ENCODE measurements at regions not wholly inside any gene's neighbourhood (a gene's known extent, or its start where the extent isn't known, plus 50 kb on each side); places are given as distances from the start of the nearest gene placed in this dataset.

DNA sequence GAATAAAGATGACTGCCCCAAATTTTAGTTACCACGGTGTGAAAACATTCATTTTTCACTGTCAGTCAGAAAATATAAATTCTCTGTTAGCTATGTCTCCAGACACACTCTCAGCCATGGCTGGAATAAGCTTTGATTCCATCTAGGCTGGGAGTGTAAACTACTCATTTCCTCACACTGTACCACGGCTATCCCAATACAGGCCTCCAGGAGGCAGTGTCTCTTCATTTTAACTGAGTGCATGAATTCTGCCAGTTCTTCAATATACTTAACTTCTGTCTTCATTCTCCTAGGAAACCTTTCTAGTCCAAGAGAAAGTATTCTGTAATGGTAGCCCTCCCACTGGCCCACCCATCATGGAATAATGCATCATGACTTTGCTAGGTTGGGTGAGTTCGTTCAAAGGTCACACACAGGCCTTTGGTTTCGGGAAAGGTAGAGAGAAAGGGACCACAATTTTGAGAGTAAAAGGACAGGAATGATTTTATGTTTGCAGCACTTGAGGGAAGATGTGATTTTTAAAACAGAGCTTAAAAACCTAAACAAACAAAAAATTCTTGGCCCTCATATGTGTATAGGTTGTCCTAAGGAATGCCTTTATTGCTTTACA, 381.1 kb downstream of the SEC23A start:
- DNase-seq (peak; percentile 56), ATAC-seq (peak; percentile 64)
- peaks cover 2% of the 10 kb centered on the region for H3K27me3 Mint-ChIP-seq (ENCODE audit: low read depth)
- no peaks in the 10 kb centered on the region for H3K4me1 Mint-ChIP-seq (ENCODE audit: low read depth)
- H3K27ac Mint-ChIP-seq = no peak overlapping the region
- H3K9me3 Mint-ChIP-seq (ENCODE audit: insufficient read depth) = no peaks in the 10 kb centered on the region
- POLR2A ChIA-PET = no interaction called here
- CTCF ChIA-PET = interaction anchor here (0.6 to 1.9 kb wide), 3 partner anchors 9 to 294 kb away, joined by 3 to 7 read pairs (median 6); no protein-coding TSS in a partner anchor
- H3K36me3 Mint-ChIP-seq (ENCODE audit: low read depth) = no peaks in the 10 kb centered on the region
- no peak overlapping the region for H3K4me3 Mint-ChIP-seq

DNA sequence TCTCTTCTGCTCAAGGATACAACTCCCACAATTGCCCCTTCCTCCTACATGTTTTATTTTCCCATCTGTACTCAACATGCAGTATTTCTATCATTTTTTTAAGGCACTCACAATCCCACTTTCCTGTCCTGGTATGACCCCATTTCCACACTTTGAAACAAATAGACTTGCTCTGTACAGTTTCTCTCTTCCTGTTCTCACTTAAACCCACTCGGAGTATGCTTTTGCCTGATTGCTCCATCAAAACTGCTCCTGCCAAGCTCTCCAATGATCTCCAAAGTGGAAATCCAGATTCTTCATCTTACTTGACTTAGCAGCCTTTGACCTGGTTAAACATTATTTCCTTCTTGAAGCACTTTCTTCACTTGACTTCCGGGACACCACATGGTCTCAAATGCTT, 384.5 kb downstream of the SEC23A start:
- CTCF ChIA-PET = interaction anchor here (0.9 kb wide), 1 partner anchor 297 kb away, joined by 4 read pairs; no protein-coding TSS in a partner anchor
- H3K9me3 Mint-ChIP-seq (ENCODE audit: insufficient read depth) = no peaks in the 10 kb centered on the region
- no peak for ATAC-seq

DNA sequence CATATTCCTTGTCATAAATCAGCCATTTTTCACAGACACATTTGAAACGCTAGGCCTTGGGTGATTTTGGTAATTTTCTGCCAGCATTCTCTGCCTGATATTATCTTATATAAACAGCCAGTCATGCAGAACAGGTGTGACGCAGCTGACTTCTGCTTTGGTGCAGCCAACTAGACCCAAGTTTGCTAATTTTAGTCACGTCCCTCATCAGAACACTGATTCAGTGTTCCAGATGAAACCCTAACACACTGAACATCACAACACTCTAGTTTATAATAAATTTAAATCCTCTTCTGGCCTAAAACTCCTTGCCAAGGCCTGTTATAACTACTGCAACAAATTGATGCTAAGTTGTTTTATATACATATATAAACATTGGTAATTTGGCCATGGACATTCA, 386.1 kb downstream of the SEC23A start:
- H3K27ac Mint-ChIP-seq = no peak overlapping the region
- no peaks in the 10 kb centered on the region for H3K9me3 Mint-ChIP-seq (ENCODE audit: insufficient read depth)
- CTCF ChIA-PET = no interaction called here
- POLR2A ChIA-PET = no interaction called here
- H3K4me1 Mint-ChIP-seq (ENCODE audit: low read depth) = no peaks in the 10 kb centered on the region
- H3K4me3 Mint-ChIP-seq = no peak overlapping the region
- ATAC-seq = no peak
- DNase-seq = no peak
- H3K36me3 Mint-ChIP-seq (ENCODE audit: low read depth) = no peaks in the 10 kb centered on the region
- H3K27me3 Mint-ChIP-seq (ENCODE audit: low read depth) = no peaks in the 10 kb centered on the region

More for the DNA sequence above, 384.5 kb downstream of the SEC23A start:
- Mint-ChIP-seq H3K4me3 (no peak overlapping the region), H3K36me3 (ENCODE audit: low read depth) (no peaks in the 10 kb centered on the region), H3K27ac (no peak overlapping the region), H3K27me3 (ENCODE audit: low read depth) (peaks cover 2% of the 10 kb centered on the region), H3K4me1 (ENCODE audit: low read depth) (no peaks in the 10 kb centered on the region)
- no peak for DNase-seq
- POLR2A ChIA-PET = no interaction called here

DNA sequence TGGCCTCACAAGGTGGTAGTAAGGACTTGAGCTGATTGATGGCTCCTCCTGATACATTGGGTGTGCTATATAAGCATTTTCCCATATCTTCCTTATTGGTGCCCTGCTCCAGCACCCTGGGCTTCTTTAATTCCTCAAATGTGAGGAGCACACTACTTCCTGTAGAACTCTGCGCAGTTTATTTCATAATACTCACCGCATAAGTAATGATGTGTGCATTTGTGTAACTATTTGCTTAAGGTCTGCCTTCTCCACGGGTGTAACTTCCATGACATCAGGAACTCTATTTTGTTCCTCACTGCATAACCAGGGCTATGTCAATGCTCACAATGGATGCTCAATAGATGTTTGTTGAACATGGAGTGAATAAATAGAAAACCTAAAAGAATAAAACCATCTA, 392.2 kb downstream of the SEC23A start:
- Mint-ChIP-seq H3K4me3 (no peak overlapping the region), H3K9me3 (ENCODE audit: insufficient read depth) (no peaks in the 10 kb centered on the region), H3K36me3 (ENCODE audit: low read depth) (no peaks in the 10 kb centered on the region), H3K27me3 (ENCODE audit: low read depth) (peaks cover 2% of the 10 kb centered on the region), H3K4me1 (ENCODE audit: low read depth) (no peaks in the 10 kb centered on the region), H3K27ac (no peak overlapping the region)
- CTCF ChIA-PET = no interaction called here
- ATAC-seq (no peak), DNase-seq (no peak)
- POLR2A ChIA-PET = no interaction called here

DNA sequence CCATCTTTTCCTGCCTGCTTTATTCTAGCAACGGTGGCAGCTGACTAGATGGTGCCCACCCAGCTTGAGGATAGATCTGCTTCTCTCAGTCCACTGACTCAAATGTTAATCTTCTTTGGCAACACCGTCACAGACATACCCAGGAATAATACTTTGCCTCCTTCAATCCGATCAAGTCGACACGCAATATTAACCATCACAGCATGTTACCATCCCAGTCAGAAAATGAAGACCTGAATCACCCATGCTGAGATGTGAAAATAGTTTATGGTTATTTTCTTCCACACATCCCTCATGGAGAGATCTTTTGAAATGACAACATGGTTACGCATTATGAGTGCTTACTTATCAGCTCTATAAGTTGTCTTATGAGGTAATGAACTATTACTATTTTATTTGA, 392.8 kb downstream of the SEC23A start:
- H3K27ac Mint-ChIP-seq = no peak overlapping the region
- ATAC-seq (no peak), DNase-seq (no peak)
- CTCF ChIA-PET = no interaction called here
- peaks cover 2% of the 10 kb centered on the region for H3K27me3 Mint-ChIP-seq (ENCODE audit: low read depth)
- POLR2A ChIA-PET = no interaction called here
- no peaks in the 10 kb centered on the region for H3K36me3 Mint-ChIP-seq (ENCODE audit: low read depth)
- H3K4me1 Mint-ChIP-seq (ENCODE audit: low read depth) = no peaks in the 10 kb centered on the region
- H3K9me3 Mint-ChIP-seq (ENCODE audit: insufficient read depth) = no peaks in the 10 kb centered on the region
- no peak overlapping the region for H3K4me3 Mint-ChIP-seq

DNA sequence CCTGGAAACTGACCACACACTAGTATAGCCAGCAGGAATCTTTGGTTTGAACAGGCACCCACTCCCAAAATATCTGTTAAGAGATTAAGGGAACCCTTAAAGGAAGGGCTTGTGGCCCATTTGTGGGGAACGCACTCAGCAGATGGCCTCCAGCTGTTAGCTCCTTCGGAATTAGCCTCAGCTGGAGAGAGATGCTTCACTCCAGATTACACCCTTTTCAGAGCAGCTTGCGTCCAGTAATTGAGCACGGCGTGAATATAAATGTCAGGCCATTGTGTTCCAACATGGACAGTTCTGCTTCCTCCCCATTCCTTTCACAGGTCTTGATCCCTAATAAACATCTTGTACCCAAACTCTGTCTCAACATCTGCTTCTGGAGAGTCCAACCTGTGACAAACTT, 397.8 kb downstream of the SEC23A start:
- Mint-ChIP-seq H3K36me3 (ENCODE audit: low read depth) (no peaks in the 10 kb centered on the region), H3K4me1 (ENCODE audit: low read depth) (no peaks in the 10 kb centered on the region), H3K9me3 (ENCODE audit: insufficient read depth) (no peaks in the 10 kb centered on the region), H3K4me3 (no peak overlapping the region), H3K27ac (no peak overlapping the region), H3K27me3 (ENCODE audit: low read depth) (peaks cover 2% of the 10 kb centered on the region)
- no peak for DNase-seq
- CTCF ChIA-PET = no interaction called here
- ATAC-seq = no peak
- POLR2A ChIA-PET = no interaction called here

DNA sequence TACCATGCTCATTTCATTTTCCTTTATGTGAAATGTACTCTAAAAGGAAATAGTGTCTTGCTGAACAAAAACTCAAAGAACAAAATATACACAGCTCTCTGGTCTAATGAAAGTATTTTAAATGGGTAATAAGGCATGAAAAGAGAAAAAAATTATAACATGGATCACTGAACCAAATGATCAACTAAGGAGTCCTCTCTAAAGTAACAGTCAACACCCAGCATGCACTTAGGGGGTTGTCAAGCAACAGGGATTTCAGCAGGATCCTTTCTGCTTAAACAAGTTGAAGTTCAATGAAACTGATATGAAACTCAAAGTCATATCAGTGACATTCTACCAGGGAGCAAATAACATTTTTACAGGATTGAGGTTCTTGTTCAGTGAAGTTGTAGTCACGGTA, 398.8 kb downstream of the SEC23A start:
- no peaks in the 10 kb centered on the region for H3K9me3 Mint-ChIP-seq (ENCODE audit: insufficient read depth)
- no peaks in the 10 kb centered on the region for H3K36me3 Mint-ChIP-seq (ENCODE audit: low read depth)
- POLR2A ChIA-PET = no interaction called here
- H3K27me3 Mint-ChIP-seq (ENCODE audit: low read depth) = peaks cover 2% of the 10 kb centered on the region
- peaks cover 9% of the 10 kb centered on the region for H3K4me1 Mint-ChIP-seq (ENCODE audit: low read depth)
- ATAC-seq (no peak), DNase-seq (no peak)
- CTCF ChIA-PET = no interaction called here
- H3K4me3 Mint-ChIP-seq = no peak overlapping the region
- no peak overlapping the region for H3K27ac Mint-ChIP-seq

DNA sequence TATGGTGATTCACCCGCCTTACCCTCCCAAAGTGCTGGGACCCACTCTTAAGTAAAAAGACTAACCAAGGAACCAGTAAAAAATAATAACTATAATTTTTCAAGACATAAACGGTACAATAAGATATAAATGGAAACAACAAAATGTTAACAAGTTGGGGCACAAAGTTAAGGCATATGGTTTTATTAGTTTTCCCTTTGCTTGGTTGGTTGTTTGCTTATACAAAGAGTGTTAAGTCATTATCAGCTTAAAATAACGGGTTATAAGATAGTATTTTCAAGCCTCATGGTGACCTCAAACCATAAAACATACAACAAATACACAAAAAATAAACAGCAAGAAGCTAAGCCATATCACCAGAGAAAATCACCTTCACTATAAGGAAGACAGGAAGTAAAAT, 406.1 kb downstream of the SEC23A start:
- ChIA-PET CTCF (no interaction called here), POLR2A (no interaction called here)
- H3K27me3 Mint-ChIP-seq (ENCODE audit: low read depth) = no peaks in the 10 kb centered on the region
- no peak overlapping the region for H3K27ac Mint-ChIP-seq
- no peak overlapping the region for H3K4me3 Mint-ChIP-seq
- H3K4me1 Mint-ChIP-seq (ENCODE audit: low read depth) = peaks cover 11% of the 10 kb centered on the region
- ATAC-seq = no peak
- no peaks in the 10 kb centered on the region for H3K9me3 Mint-ChIP-seq (ENCODE audit: insufficient read depth)
- H3K36me3 Mint-ChIP-seq (ENCODE audit: low read depth) = no peaks in the 10 kb centered on the region
- no peak for DNase-seq

DNA sequence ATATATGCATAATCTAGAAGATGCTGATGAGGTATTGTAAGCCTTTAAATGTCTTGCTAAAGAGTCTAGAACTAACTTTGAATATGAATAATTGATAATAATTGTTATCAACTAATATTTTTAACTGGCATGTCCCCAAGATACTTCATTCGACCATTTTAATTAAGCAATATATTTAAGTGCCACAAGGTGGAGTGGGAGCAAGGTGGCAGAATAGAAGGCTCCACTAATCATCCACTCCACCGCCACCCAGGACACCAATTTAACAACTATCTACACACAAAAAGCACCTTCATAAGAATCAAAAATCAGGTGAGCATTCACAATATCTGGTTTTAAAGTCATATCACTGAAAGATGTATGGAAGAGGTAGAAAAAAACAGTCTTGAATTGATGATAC, 409.6 kb downstream of the SEC23A start:
- Mint-ChIP-seq H3K4me1 (ENCODE audit: low read depth) (no peaks in the 10 kb centered on the region), H3K9me3 (ENCODE audit: insufficient read depth) (no peaks in the 10 kb centered on the region), H3K27ac (no peak overlapping the region), H3K36me3 (ENCODE audit: low read depth) (no peaks in the 10 kb centered on the region), H3K4me3 (no peak overlapping the region), H3K27me3 (ENCODE audit: low read depth) (no peaks in the 10 kb centered on the region)
- ChIA-PET POLR2A (no interaction called here), CTCF (no interaction called here)
- ATAC-seq (no peak), DNase-seq (no peak)

DNA sequence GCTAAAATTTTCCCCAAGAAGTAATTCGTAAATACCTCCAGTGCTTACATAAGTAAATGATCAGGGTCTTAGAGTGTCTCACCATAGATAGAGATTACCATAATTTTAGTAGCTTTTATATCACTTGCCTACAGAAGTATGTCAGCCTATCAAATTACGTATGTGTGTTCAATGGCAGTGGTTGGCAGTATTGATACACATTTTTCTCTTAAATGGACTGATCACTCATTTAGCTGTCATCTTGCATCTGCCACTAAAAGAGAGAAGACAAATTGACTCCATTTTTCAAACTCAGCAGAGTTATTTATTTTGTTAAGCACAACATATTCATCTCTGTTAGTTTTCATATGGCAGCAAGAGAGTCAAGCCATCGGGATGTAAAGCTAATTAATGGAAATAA, 413.1 kb upstream of the CLEC14A start:
- H3K36me3 Mint-ChIP-seq (ENCODE audit: low read depth) = no peaks in the 10 kb centered on the region
- H3K4me3 Mint-ChIP-seq = no peak overlapping the region
- ATAC-seq (no peak), DNase-seq (no peak)
- H3K4me1 Mint-ChIP-seq (ENCODE audit: low read depth) = no peaks in the 10 kb centered on the region
- no peaks in the 10 kb centered on the region for H3K27me3 Mint-ChIP-seq (ENCODE audit: low read depth)
- H3K27ac Mint-ChIP-seq = no peak overlapping the region
- CTCF ChIA-PET = no interaction called here
- no peaks in the 10 kb centered on the region for H3K9me3 Mint-ChIP-seq (ENCODE audit: insufficient read depth)
- POLR2A ChIA-PET = no interaction called here

DNA sequence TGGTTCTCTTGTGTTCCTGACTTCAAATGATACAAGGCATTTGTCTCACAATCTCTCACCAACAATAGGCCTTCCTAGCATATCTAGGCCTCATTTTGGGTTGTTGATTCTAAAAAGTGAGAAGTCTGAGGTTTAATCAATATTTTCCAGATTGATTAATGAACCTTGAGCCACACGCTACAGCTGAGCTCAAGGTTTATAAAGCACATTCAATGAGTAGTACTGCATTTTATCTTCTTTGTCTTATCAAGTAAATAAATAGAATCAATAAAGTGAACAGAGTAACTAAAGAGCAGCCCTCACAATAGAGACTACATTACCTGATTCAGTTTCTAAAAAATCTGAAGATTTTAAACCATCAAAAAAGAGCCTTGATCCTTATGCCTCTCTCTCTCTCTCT, 407.5 kb upstream of the CLEC14A start:
- DNase-seq = no peak
- ChIA-PET CTCF (no interaction called here), POLR2A (no interaction called here)
- Mint-ChIP-seq H3K27me3 (ENCODE audit: low read depth) (no peaks in the 10 kb centered on the region), H3K9me3 (ENCODE audit: insufficient read depth) (no peaks in the 10 kb centered on the region), H3K27ac (no peak overlapping the region), H3K36me3 (ENCODE audit: low read depth) (no peaks in the 10 kb centered on the region), H3K4me1 (ENCODE audit: low read depth) (no peaks in the 10 kb centered on the region), H3K4me3 (no peak overlapping the region)
- ATAC-seq = no peak

DNA sequence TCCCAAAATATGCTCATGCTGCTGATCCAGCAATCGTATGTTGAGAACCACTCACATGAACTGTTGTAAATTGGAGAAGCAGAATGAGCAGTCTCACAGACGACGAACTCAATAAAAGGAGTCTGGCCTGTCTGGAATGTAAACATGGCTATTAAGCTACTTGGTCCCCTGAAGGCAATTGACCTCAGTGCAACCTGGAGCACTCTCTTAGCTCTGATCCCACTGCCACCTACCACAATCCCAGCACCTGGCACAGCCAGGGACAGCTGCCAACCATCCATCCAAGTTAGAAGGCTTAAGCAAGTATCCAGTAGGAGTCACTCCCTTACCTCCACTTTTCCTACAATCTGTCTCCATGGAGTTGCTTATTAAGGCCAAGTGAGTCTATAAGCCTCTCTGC, 406.9 kb upstream of the CLEC14A start:
- no peak overlapping the region for H3K27ac Mint-ChIP-seq
- H3K9me3 Mint-ChIP-seq (ENCODE audit: insufficient read depth) = no peaks in the 10 kb centered on the region
- H3K27me3 Mint-ChIP-seq (ENCODE audit: low read depth) = no peaks in the 10 kb centered on the region
- no peak for ATAC-seq
- no peaks in the 10 kb centered on the region for H3K4me1 Mint-ChIP-seq (ENCODE audit: low read depth)
- DNase-seq = no peak
- no peak overlapping the region for H3K4me3 Mint-ChIP-seq
- no peaks in the 10 kb centered on the region for H3K36me3 Mint-ChIP-seq (ENCODE audit: low read depth)
- CTCF ChIA-PET = no interaction called here
- POLR2A ChIA-PET = no interaction called here

DNA sequence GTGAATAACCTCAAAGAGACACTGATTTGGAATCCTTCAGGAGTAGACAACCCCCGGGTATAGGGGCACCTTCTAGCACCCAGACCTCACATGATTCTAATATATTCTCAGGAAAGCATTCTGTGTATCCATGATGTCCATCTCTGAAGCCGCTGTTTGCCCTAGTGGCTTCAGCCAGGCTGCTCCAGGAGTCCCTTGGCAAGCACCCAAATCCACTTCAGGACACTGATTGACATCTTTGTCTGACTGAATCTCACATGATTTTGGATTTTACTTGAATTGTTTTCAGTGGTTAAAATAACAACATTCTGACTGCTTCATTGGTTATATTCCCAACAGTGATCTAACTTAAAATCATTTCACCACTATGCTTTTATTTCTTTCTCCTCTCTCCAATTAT, 390.5 kb upstream of the CLEC14A start:
- Mint-ChIP-seq H3K27me3 (ENCODE audit: low read depth) (no peaks in the 10 kb centered on the region), H3K9me3 (ENCODE audit: insufficient read depth) (no peaks in the 10 kb centered on the region), H3K36me3 (ENCODE audit: low read depth) (no peaks in the 10 kb centered on the region), H3K27ac (no peak overlapping the region), H3K4me3 (no peak overlapping the region), H3K4me1 (ENCODE audit: low read depth) (no peaks in the 10 kb centered on the region)
- ChIA-PET POLR2A (no interaction called here), CTCF (no interaction called here)
- ATAC-seq (no peak), DNase-seq (no peak)
